Lower leg skin (tissue), 4 donors: ENCODE measurements at regions not wholly inside any gene's neighbourhood (a gene's known extent, or its start where the extent isn't known, plus 50 kb on each side); places are given as distances from the start of the nearest gene placed in this dataset.
"Not testable (repeated sequence)": the region's sequence is repeated elsewhere in the genome, so short reads cannot be mapped to it uniquely, and the experiment has no call there.

Experiments used
- DNase-seq, 2 donors: peaks; one replicate each; pipeline ENCODE4 v3.0.0-alpha.2; 2019; ENCODE audit warnings: low spot score in 2 of 2
- H3K4me3 ChIP-seq: fragments of 200-600 bp; sonication (generic); 2 replicates; pipeline ENCODE4 v1.5.1; 2017; ENCODE audit warnings: mild to moderate bottlenecking, low read depth; ENCODE audit not compliant: poor library complexity, severe bottlenecking
- POLR2A ChIP-seq, 2 donors: fragments of 450-650 bp; IDR thresholded peaks; one replicate each; pipeline ENCODE4 v1.6.1; 2016 to 2017; ENCODE audit warnings: antibody characterized with exemption in 2 of 2, mild to moderate bottlenecking in 1 of 2, moderate library complexity in 1 of 2
- WGBS, 2 donors: methylation state at CpG; one replicate each; pipeline ENCODE4 v1.1.5; 2018; 5-methylcytosine and 5-hydroxymethylcytosine counted together
- intact Hi-C: fragments of 100-400 bp; cut with DNase I; formaldehyde crosslinking; loops from one replicate; pipeline ENCODE4 v1.15.0; 2023; ENCODE audit warnings: low total_unique reads
- TF ChIP-seq, protein P1 (sequence below), 3 donors: fragments of 450-650 bp; IDR thresholded peaks; one replicate each; pipeline ENCODE4 v1.5.1; 2016; ENCODE audit warnings: antibody characterized with exemption in 3 of 3, mild to moderate bottlenecking in 3 of 3, moderate library complexity in 2 of 3

DNA sequence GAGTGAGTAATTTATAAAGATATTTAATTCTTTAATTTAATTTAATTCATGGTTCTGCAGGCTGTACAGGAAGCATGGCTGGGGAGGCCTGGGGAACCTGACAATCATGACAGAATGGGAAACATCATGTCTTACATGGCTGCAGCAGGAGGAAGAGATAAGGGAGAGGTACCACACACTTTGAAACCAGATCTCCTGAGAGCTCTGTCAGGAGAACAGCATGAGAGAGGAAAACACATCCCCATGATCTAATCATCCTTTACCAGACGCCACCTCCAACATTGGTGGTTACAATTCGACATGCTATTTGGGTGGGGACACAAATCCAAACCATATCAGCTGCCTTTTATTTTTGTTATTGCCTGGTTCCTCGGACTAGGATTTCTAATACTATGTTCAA is 928.6 kb downstream of the TMEM121 start:
- DNase-seq: no peak
- 30 to 44% methylated on average over 3 of the region's 3 CpGs for WGBS, 2 donors
- TF ChIP-seq, protein P1, sequence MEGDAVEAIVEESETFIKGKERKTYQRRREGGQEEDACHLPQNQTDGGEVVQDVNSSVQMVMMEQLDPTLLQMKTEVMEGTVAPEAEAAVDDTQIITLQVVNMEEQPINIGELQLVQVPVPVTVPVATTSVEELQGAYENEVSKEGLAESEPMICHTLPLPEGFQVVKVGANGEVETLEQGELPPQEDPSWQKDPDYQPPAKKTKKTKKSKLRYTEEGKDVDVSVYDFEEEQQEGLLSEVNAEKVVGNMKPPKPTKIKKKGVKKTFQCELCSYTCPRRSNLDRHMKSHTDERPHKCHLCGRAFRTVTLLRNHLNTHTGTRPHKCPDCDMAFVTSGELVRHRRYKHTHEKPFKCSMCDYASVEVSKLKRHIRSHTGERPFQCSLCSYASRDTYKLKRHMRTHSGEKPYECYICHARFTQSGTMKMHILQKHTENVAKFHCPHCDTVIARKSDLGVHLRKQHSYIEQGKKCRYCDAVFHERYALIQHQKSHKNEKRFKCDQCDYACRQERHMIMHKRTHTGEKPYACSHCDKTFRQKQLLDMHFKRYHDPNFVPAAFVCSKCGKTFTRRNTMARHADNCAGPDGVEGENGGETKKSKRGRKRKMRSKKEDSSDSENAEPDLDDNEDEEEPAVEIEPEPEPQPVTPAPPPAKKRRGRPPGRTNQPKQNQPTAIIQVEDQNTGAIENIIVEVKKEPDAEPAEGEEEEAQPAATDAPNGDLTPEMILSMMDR (IDR thresholded peaks at IDR 0.05): no peak
- no peak for TF ChIP-seq POLR2A (IDR thresholded peaks at IDR 0.05)
- intact Hi-C loops: no loop called here
- H3K4me3 ChIP-seq: no peak overlapping the region

DNA sequence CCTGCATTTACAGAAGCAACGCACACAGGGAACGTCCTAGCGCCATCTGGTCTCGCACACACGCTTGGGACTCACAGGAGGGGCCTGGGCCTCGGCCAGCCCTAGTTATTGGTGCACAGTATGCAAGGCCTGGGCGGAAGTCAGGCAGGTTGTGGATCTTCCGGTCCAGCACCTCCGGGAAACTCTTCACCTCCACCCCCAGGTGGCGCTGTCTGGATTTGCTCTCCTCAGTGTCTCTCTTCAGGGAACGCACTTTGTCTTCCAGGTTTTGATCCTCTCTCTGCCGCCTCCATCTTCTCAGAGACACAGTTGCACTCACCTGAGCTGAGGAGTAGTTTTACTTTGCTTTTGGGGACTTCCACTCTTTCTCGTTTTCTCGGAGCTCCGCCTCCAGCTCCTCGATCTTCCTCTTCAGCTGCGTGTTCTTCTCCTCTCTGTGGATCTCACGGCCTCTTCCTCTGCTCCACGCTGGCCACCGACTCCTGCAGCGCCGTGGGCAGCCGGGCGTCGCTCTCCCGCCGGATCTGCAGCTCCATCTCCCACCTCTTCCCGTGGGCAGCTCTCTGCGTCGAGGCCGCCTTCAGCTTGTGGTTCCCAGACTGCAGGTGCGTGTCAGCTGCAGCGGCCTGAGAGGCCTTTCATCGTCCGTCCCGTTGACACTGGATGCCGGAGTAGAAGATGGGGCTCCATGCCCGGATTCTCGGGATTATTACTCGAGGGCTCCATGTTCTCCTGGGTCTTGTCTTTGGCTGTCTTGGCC is 933.8 kb downstream of the TMEM121 start:
- DNase-seq: no peak
- TF ChIP-seq POLR2A (IDR thresholded peaks at IDR 0.05): no peak
- TF ChIP-seq, protein P1 (IDR thresholded peaks at IDR 0.05): no peak
- WGBS, 2 donors: 87 to 88% methylated on average over 40 of the region's 40 CpGs
- intact Hi-C loops: no loop called here
- no peak overlapping the region for H3K4me3 ChIP-seq

DNA sequence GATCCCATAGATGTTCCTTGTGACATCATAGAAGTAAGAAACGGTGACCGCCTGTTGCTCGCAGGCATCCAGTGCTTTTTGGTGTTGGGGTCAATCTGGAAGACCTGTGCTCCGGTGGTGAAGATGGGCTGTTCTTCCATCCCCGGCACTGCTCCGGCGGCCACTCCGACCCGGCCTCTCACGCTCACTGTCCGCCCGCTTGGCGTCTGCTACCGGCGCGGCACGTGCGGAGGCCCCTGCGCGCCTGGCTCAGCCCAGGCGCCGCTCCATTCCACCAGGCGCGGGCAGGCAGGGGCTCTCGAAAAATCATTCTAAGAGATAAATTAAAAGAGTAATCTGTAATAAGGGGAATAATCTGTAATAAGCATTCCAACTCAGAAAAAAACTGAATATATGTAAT is 934.5 kb downstream of the TMEM121 start:
- 91 to 92% methylated on average over 25 of the region's 25 CpGs for WGBS, 2 donors

DNA sequence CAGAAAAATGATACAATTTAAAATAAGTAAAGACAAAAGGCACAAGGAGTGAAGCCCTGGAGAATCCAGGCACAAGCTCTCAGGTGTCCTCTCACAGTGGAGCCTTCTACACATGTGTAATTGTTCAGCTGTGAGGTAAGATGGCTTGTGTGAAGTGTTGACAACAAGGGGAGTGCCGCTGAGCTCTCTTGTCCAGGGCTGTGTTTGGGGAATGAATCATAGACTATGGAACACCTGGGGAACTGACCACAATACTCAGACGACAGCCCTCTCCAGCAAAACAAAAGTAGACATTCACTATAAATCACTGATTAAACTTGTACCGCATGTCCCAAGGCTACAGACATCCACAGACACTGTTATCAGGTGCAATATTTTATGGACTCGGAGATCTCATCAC is 940.1 kb downstream of the TMEM121 start:
- H3K4me3 ChIP-seq, intact Hi-C loops, DNase-seq: not testable (repeated sequence)
- WGBS, 2 donors: 56 to 75% methylated on average over 4 of the region's 4 CpGs

More for the DNA sequence above, 934.5 kb downstream of the TMEM121 start:
- intact Hi-C loops: no loop called here
- H3K4me3 ChIP-seq: no peak overlapping the region
- no peak for TF ChIP-seq POLR2A (IDR thresholded peaks at IDR 0.05)
- TF ChIP-seq, protein P1 (IDR thresholded peaks at IDR 0.05): no peak
- no peak for DNase-seq

DNA sequence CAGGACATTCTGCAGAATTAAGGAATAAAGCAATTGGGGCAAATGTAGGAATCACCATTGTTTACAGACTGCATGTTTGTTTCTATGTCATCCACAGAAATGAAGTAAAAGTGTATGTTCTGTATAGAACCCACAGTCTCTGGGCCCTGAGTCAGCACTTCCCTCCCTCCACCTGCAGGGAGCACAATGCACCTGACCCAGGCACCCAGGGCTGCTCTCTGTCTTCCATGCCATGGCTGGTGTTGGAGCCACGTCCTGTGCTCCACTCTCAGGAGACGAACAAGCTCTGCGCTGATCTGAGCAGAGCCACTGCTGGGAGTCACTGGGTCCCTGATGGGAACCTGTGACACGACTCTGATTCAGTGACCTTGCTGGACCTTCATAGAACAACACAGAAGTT is 942.5 kb downstream of the TMEM121 start:
- H3K4me3 ChIP-seq, intact Hi-C loops, DNase-seq: not testable (repeated sequence)
- WGBS, 2 donors: 52 to 62% methylated on average over 4 of the region's 4 CpGs

DNA sequence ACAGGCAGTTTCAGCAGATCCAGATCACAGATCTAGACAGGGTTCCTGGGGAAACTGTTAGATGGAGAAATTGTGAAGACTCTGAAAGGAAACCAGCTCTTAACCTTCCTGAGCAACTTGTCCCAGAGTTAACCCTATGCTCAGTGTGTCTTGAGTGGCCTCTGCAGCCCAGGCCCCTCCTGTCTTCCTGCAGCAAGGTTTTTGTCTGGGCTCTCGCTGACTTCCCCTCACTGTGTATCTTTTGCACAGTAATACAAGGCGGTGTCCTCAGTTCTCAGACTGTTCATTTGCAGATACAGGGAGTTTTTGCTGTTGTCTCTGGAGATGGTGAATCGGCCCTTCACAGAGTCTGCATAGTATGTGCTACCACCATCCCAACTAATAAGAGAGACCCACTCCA is 943.6 kb downstream of the TMEM121 start:
- DNase-seq, intact Hi-C loops, H3K4me3 ChIP-seq: not testable (repeated sequence)
- 55 to 59% methylated on average over 3 of the region's 3 CpGs for WGBS, 2 donors

DNA sequence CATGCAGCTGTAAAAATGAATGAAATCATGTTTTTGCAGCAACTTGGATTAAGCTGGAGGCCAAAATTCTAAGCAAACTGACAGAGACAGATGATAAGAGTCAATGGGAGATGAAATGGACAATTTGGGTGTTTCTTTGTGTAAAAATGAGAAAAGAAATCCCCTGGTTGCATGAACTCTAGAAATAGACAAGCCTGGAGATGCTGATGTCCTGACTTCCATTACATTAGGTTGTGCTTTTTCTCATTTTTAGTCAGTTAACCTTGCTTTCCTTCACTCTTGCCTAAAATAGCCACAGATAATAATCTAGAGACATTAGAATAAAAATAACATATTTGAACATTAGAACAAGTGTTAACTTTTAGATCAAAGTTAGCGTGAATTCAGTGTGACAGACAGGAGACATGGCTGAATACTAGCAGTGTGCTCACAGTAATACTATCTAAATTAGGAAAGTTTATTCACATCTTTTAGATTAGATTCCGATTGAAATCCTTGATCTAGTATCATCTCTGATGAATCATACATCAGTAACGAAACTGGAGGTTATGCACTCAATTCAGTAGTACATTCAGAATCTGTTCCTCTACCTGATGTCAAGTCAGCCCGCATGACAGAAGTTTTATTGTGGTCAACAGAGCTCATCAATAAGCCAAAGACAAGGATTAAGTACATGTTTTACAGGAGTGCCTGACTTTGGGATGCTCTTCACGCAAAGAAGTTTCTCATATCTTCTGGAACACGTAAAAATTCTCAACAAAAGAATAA is 948.1 kb downstream of the TMEM121 start:
- WGBS, 2 donors: 63 to 65% methylated on average over 6 of the region's 6 CpGs

DNA sequence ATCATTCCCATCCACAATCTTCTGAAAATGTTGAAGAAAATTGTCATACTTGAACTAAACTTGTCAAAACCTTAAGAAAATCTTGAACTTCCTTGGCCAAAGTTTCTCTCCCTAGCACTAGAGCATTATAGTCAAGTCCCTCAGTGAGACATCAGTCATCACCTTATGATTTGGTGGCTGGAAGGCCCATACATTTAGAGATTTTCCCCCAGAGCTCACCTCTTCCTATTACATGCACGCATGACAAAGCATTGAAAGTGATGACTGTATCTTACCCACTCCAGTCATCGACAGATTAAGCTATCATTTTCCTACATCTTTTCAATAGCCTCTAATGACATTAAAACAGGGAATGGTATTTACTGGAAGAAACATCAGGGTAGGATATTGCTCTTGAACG is 948.8 kb downstream of the TMEM121 start:
- intact Hi-C loops, DNase-seq, H3K4me3 ChIP-seq: not testable (repeated sequence)
- 55 to 57% methylated on average over 3 of the region's 3 CpGs for WGBS, 2 donors

More for the DNA sequence above, 948.1 kb downstream of the TMEM121 start:
- intact Hi-C loops, H3K4me3 ChIP-seq, DNase-seq: not testable (repeated sequence)

DNA sequence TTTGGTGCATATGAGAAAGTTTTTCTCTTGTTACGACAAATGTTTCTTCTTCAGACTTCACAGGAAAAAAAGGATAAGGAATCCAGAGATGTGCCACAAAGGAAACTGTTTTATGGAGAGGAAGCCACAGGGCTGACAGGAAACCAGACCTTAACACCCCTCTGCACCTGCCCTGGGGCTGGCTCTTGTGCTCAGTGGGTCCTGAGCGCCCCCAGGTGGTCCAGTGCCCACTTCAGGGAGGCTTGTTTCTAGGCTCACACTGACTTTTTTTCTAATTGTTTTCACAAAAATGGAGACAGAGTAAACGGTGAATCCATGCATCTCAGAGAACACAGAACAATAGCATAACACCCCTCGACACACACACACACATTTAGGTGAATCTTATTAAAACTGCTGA is 951.2 kb downstream of the TMEM121 start:
- intact Hi-C loops, H3K4me3 ChIP-seq, DNase-seq: not testable (repeated sequence)
- WGBS, 2 donors: no CpG with 5 or more reads among the region's 4 CpGs

DNA sequence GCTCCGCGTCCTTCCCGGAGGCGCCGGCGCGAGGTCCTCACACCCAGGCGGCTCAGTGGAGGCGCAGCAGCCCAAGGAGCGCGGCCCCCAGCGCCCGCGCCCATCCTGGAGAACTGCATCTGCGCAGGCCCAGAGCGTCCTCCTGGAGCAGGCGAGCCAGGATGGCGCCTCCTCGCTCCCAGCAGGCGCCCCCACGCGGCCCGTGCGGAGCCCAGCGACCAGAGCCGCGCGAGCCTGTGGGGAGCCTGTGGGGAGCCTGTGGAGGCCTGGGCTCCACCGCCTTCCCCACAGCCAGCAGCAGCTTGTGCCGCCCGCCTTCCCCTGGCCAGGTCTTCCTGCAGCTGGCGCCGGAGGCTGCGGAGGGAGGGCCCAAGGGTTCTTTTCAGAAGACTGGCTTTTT is 953.9 kb downstream of the TMEM121 start:
- intact Hi-C loops, DNase-seq: not testable (repeated sequence)

DNA sequence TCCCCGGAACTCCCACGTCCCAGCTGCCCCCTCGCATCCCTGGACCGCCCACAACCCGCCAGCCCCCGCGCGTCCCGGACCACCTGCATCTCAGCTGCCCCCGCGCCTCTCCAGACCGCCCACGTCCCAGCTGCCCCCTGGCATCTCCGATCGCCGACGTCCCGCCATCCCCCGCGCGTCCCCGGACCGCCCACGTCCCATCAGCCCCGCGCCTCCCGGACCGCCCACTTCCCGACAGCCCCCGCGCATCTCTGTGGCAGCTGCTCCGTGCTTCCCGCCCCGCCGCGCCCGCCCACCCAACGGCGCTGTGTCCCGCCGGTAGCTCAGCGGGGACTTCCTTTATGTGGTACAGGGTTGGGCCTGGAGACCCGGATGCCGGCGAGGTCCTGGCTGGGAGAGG is 955.8 kb downstream of the TMEM121 start:
- DNase-seq, H3K4me3 ChIP-seq, intact Hi-C loops: not testable (repeated sequence)
- WGBS, 2 donors: no CpG with 5 or more reads among the region's 45 CpGs

More for the DNA sequence above, 953.9 kb downstream of the TMEM121 start:
- H3K4me3 ChIP-seq: not testable (repeated sequence)
- 88% methylated on average over 1 of the region's 34 CpGs; no CpG with 5 or more reads in 1 of the 2 donors for WGBS, 2 donors
